GM20000 (cell line): ENCODE measurements at regions not wholly inside any gene's neighbourhood (a gene's known extent, or its start where the extent isn't known, plus 50 kb on each side); places are given as distances from the start of the nearest gene placed in this dataset.

Source experiments
- DNase-seq: peaks from one replicate; pipeline ENCODE4 v3.0.0; 2012; ENCODE audit warnings: low spot score
- TF ChIP-seq, protein P1 (sequence below): IDR thresholded peaks from 2 replicates; pipeline ENCODE4 v1.5.1; 2012; ENCODE audit warnings: mild to moderate bottlenecking, control low read depth; ENCODE audit errors: extremely low read depth, missing control alignments

DNA sequence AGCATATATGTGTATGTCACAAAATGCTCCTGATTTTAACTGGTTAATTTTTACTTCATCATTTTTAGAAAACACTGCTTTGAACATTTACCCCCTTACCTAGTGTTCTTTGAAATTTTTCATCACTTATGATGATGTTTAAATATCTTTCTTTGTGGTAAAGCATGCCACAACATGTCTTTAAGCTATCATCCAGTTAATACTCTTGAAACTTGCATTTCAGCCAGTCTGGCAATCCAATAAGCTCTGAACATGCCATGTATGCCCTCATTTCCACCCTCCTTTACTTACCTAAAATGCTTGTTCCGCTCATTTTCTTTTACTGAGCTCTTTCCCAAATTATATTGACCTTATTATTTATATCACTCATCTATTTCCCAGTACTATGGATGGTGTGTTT is 581.2 kb downstream of the RAPGEF2 start:
- no peak for DNase-seq
- TF ChIP-seq, protein P1, sequence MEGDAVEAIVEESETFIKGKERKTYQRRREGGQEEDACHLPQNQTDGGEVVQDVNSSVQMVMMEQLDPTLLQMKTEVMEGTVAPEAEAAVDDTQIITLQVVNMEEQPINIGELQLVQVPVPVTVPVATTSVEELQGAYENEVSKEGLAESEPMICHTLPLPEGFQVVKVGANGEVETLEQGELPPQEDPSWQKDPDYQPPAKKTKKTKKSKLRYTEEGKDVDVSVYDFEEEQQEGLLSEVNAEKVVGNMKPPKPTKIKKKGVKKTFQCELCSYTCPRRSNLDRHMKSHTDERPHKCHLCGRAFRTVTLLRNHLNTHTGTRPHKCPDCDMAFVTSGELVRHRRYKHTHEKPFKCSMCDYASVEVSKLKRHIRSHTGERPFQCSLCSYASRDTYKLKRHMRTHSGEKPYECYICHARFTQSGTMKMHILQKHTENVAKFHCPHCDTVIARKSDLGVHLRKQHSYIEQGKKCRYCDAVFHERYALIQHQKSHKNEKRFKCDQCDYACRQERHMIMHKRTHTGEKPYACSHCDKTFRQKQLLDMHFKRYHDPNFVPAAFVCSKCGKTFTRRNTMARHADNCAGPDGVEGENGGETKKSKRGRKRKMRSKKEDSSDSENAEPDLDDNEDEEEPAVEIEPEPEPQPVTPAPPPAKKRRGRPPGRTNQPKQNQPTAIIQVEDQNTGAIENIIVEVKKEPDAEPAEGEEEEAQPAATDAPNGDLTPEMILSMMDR, result no peak

DNA sequence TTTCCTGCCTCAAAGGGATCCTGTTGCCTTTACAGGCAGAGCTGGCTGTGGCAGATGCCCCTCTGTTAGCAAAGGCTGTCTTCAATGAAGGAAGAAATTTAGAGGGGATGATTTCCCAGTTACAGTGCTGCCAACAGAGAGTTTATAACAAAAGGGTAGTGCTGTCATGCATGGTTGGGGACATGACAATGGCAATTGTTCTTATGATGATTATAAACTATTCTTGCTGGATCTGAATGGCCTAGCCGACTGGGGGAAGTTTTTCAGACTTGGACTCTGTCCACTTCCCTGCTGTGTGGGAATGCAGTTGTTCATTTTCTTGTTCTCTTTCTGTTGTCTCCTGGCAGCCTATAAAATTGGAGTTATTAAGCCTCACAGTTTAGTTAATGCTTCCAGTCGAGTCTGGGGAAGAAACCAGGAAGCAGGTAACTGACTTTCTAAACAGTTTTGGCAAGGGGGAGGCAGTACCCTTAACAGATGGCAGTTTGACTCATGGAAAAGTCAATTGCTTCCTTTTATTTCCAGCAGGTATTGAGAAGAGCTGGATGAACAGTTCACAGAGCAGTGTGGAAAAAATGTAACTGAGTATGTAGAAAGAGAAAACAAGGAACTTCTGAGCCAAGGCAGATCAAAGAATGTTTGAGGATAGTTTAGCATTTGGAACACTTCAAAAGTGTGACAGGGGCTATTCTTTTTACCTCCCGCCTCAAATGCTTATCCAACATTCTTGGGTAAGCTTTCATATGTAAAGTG is 582.6 kb downstream of the RAPGEF2 start:
- DNase-seq, result no peak

DNA sequence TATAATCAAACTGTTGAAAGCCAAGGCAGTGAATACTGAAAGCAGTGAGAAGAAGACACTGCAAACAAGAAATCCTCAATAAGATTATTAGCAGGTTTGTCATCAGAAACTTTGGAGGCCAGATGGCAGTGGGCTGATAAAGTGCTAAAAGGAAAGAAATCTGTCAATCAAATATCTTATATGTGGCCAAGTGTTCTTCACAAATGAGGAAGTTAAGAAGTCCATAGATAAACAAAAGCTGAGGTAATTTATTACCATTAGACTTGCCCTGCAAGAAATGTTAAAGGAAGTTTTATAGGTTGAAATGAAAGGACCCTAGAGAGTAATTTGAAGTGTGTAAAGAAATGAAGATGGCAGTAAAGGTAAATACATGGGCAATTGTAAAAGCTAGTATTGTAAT is 586.6 kb downstream of the RAPGEF2 start:
- DNase-seq, result no peak

More for the DNA sequence above, 582.6 kb downstream of the RAPGEF2 start:
- TF ChIP-seq, protein P1, result no peak

DNA sequence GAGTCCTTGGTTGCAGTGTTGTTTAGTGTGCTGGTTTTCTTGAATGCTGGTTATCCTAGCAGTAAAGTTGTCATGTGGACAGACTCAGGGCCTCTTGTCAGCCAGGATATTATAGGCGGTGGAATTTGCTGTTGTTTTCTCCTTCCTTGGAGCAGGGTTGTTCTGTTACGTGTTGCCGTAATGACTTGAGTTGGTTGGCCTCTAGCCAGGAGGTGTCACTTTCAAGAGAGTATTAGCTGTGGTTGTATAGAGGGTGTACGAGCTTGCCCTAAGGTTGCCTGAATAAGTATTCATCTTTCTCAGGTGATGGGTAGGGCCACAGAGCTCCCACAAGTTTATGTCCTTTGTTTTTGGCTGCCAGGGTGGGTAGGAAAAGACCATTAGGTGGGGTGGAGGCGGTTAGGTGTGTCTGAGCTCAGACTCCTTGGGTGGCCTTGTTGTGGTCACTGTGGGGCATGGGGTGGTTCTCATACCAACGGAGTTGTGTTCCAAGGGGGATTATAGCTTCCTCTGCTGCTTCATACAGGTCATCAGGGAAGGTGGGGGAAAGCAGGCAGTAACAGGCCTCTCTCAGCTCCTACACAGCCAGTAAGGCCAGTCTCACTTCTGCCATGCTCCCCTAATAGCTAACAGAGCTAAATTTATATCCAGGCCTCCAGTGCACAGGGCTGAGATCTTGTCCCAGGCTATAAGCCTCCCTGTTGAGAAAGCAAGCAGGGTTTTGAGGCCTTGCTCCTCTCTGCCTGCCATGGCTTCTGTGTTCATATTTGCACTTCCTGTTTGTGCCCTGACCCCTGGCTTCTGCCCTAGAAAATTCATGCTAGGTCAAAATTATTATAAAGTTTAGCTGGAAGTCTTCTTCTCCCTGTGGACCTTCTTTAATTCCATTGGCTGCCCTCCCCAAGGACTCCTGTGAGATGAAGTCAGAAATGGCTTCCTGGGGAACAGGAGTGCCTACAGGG is 594.7 kb downstream of the RAPGEF2 start:
- no peak for DNase-seq
- TF ChIP-seq, protein P1, result no peak

More for the DNA sequence above, 586.6 kb downstream of the RAPGEF2 start:
- TF ChIP-seq, protein P1, result no peak

DNA sequence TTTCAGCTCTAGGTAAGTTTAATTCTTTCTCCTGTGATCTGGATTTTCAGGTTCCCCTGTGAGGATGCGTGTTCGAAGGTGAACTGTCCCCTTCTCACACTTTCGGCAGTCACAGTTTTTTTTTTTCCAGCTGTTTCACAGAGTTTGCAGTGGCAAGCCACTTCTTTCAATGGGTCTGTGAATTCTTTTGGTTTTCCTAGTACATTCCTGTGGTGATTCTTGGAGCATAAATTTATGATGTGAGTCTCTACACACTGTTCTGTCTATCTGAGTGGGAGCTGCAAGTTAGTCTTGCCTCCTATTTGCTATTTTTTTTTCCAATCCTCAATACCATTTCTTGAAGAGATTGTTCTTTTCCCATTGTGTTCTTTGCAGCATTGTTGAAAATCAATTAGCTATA is 595.5 kb downstream of the RAPGEF2 start:
- TF ChIP-seq, protein P1, result no peak

DNA sequence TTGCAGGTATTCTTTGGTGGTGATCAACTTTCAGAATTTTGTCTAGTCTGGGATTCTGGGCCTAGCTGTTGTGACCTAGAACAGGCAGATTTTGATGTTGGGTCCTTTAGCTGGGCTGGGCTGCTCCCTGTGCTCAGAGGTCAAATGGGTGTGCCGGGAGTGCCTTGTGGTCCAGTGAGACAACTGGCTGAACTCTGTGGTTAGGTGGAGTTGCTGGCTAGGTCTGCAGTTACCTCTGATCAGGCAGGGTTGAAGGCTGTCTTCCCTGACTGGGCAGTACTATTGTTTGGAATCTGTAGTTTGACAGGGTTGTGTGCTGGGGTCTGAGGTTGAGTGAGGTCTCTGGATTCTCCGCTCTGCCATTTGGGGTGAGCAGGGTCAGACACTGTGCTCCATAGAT is 599.3 kb downstream of the RAPGEF2 start:
- TF ChIP-seq, protein P1, result no peak
- no peak for DNase-seq

More for the DNA sequence above, 595.5 kb downstream of the RAPGEF2 start:
- no peak for DNase-seq

DNA sequence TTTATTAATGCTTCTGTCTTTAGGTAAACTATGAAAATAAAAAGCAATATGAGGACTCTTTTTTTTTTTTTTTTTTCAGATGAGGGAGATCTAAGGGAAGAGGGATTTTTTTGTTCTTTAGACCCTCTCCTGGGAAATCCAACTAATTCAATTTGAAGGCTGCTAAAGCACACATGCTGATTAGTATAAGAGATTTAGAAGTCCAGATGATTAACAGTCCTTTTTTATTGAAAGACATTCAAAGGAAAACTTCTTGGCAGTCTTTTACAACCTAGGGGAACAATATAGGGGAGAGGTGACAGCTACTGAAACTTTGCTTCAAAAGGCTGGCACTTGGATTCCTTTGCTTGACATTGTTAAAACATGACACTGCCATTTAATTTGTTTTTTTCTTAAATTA is 602.5 kb downstream of the RAPGEF2 start:
- TF ChIP-seq, protein P1, result no peak
- no peak for DNase-seq
